ENCODE measurements at regions not wholly inside any gene's neighbourhood (a gene's known extent, or its start where the extent isn't known, plus 50 kb on each side); places are given as distances from the start of the nearest gene placed in this dataset.

DNA sequence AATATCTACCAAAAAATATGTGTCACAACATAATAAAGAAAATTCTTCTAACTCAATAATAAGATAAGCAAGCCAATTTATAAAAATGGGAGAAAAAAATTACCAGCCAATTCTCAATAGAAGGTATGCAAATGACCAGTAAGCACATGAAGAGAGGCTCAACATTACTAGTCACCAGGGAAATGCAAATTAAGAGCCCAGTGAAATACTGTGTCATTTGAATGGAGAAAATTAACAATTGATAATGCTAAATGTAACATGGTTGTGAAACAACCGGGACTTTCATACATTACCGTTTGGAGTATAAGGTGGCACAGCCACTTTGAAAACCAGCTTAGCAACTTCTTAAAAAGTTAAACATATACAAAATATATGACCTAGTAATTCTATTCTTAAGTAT lies 460.7 kb downstream of the IGSF11 start:
- TF ChIP-seq, protein P1, sequence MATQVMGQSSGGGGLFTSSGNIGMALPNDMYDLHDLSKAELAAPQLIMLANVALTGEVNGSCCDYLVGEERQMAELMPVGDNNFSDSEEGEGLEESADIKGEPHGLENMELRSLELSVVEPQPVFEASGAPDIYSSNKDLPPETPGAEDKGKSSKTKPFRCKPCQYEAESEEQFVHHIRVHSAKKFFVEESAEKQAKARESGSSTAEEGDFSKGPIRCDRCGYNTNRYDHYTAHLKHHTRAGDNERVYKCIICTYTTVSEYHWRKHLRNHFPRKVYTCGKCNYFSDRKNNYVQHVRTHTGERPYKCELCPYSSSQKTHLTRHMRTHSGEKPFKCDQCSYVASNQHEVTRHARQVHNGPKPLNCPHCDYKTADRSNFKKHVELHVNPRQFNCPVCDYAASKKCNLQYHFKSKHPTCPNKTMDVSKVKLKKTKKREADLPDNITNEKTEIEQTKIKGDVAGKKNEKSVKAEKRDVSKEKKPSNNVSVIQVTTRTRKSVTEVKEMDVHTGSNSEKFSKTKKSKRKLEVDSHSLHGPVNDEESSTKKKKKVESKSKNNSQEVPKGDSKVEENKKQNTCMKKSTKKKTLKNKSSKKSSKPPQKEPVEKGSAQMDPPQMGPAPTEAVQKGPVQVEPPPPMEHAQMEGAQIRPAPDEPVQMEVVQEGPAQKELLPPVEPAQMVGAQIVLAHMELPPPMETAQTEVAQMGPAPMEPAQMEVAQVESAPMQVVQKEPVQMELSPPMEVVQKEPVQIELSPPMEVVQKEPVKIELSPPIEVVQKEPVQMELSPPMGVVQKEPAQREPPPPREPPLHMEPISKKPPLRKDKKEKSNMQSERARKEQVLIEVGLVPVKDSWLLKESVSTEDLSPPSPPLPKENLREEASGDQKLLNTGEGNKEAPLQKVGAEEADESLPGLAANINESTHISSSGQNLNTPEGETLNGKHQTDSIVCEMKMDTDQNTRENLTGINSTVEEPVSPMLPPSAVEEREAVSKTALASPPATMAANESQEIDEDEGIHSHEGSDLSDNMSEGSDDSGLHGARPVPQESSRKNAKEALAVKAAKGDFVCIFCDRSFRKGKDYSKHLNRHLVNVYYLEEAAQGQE (IDR thresholded peaks at IDR 0.05; ENCODE audit: insufficient read depth in 1 of 2, low read depth in 2 of 2, low read length in 2 of 2), result no peak
- no peak for TF ChIP-seq TAF1 (IDR thresholded peaks at IDR 0.05; ENCODE audit: borderline replicate concordance, insufficient read depth, low read length)
- TF ChIP-seq POLR2AphosphoS5 (IDR thresholded peaks at IDR 0.05; ENCODE audit: low read depth, low read length), result no peak
- no peak for TF ChIP-seq FOXP2 (optimal IDR thresholded peaks at IDR 0.05; ENCODE audit: borderline replicate concordance, extremely low read depth, extremely low read length, insufficient read depth)
- no peak for TF ChIP-seq SIN3A (IDR thresholded peaks at IDR 0.05; ENCODE audit: borderline replicate concordance, insufficient read depth, low read length)

DNA sequence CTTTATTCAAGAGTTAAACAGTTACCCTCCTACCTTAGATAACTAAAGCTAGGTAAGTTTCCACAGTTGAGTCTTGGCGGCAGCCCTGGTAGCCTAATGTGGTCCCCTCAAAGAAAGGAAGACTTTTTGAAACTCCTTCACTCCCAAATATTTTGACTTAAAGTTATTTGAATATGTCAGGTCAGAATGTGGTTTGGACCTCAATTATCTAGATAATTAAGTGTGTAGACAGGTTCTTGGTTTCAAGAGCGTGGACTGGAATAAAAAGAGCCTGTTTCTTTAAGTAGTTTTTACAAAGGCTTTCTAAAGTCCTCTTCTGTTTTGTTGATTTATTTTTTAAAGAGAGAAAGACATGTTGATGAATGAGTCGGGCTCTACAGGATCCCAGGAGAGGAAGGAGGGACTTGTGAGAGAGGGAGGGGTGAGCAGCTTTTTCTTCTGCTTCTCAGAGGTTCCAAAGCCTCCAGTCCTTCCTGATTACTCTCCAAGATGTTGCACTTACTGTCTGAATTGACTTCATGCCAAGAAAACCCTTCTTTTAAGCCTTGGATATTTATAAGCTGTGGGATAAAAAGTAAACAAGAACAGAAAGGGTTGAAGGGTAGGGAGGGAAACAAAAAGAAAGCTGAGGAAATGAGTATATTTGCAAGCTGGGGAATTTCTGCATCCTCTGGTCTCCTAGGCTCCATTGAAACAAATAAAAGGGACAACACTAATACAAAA lies 457.4 kb downstream of the IGSF11 start:
- TF ChIP-seq SIN3A (IDR thresholded peaks at IDR 0.05; ENCODE audit: borderline replicate concordance, insufficient read depth, low read length) (no peak), POLR2AphosphoS5 (IDR thresholded peaks at IDR 0.05; ENCODE audit: low read depth, low read length) (no peak), TAF1 (IDR thresholded peaks at IDR 0.05; ENCODE audit: borderline replicate concordance, insufficient read depth, low read length) (no peak), FOXP2 (optimal IDR thresholded peaks at IDR 0.05; ENCODE audit: borderline replicate concordance, extremely low read depth, extremely low read length, insufficient read depth) (no peak)
- TF ChIP-seq, protein P1 (IDR thresholded peaks at IDR 0.05; ENCODE audit: insufficient read depth in 1 of 2, low read depth in 2 of 2, low read length in 2 of 2), result no peak

DNA sequence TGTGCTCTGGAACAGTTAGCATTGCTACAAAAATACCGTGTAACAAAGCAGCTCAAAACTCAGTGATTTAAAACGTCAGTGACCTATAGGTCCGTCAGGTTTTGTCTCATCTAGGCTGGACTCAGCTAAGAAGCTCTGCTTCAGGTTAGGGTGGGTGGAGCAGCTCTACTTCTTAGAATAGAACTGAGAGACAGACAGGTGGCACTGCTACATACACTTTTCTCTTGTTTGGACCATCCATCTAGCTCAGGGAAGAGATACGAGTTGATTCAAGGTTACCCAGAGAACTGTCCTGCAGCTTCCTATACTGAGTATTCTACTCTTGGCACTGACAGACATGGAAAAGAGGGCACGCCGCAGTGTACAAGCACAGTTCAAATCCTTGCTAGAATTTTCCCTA lies 456.1 kb downstream of the IGSF11 start:
- TF ChIP-seq SIN3A (IDR thresholded peaks at IDR 0.05; ENCODE audit: borderline replicate concordance, insufficient read depth, low read length), result no peak
- no peak for TF ChIP-seq POLR2AphosphoS5 (IDR thresholded peaks at IDR 0.05; ENCODE audit: low read depth, low read length)
- TF ChIP-seq, protein P1 (IDR thresholded peaks at IDR 0.05; ENCODE audit: insufficient read depth in 1 of 2, low read depth in 2 of 2, low read length in 2 of 2), result no peak
- no peak for TF ChIP-seq TAF1 (IDR thresholded peaks at IDR 0.05; ENCODE audit: borderline replicate concordance, insufficient read depth, low read length)
- no peak for TF ChIP-seq FOXP2 (optimal IDR thresholded peaks at IDR 0.05; ENCODE audit: borderline replicate concordance, extremely low read depth, extremely low read length, insufficient read depth)

DNA sequence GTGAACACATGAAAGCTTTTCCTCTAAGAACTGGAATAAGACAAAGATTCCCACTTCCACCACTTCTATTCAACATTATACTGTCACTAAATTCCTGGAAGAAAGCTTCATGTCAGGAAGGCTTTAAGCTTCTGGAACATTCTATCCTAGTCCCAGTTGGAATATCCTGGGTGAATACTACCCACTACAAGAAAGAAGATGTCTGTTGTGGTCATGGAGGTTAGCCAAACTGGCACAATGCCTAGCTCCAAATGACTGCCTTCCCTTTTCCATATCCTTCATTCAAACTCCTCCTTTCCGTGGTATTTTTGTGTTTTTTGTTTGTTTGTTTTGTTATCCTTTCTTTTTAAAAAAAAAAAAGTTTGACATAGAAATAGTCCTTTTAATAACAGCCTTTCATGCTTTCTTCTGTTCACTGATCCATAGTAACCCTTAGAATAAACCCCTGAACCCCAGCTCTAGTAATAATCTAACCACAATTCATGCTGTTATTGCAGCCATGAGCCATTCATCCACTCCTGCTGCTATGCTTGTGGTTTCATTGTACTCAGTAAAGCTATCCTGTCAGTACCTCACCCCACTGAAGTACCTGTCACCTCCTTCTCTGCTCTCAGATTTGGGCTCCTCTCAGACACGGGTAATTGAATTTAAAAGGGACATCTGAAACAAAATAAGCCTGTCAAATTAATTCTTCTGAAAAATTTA lies 447.5 kb downstream of the IGSF11 start:
- TF ChIP-seq, protein P1 (IDR thresholded peaks at IDR 0.05; ENCODE audit: insufficient read depth in 1 of 2, low read depth in 2 of 2, low read length in 2 of 2), result no peak
- TF ChIP-seq POLR2AphosphoS5 (IDR thresholded peaks at IDR 0.05; ENCODE audit: low read depth, low read length) (no peak), FOXP2 (optimal IDR thresholded peaks at IDR 0.05; ENCODE audit: borderline replicate concordance, extremely low read depth, extremely low read length, insufficient read depth) (no peak), TAF1 (IDR thresholded peaks at IDR 0.05; ENCODE audit: borderline replicate concordance, insufficient read depth, low read length) (no peak), SIN3A (IDR thresholded peaks at IDR 0.05; ENCODE audit: borderline replicate concordance, insufficient read depth, low read length) (no peak)

Data from PFSK-1 (cell line).